WI38 (cell line): ENCODE measurements at regions not wholly inside any gene's neighbourhood (a gene's known extent, or its start where the extent isn't known, plus 50 kb on each side); places are given as distances from the start of the nearest gene placed in this dataset.

Experiments
- H3K4me3 ChIP-seq: 2 replicates; pipeline ENCODE4 v1.5.1; 2011; ENCODE audit warnings: low read depth, mild to moderate bottlenecking, control low read depth, low read length
- CTCF ChIP-seq: IDR thresholded peaks from 2 replicates; pipeline ENCODE4 v1.5.1; 2012; ENCODE audit warnings: low read depth, mild to moderate bottlenecking, control low read depth, low read length

- no peak for TF ChIP-seq CTCF
- no peak overlapping the region for H3K4me3 ChIP-seq
Measured at GRCh38 chr16:59204589-59204988, 470.5 kb upstream of the GOT2 start.

- TF ChIP-seq CTCF, result no peak
- H3K4me3 ChIP-seq, result no peak overlapping the region
Measured at GRCh38 chr16:59202233-59202862, 468.2 kb upstream of the GOT2 start.

- TF ChIP-seq CTCF, result no peak
- H3K4me3 ChIP-seq, result no peak overlapping the region
Measured at GRCh38 chr16:59201821-59202220, 467.7 kb upstream of the GOT2 start.

GRCh38 chr16:59201160-59201559 lies 467.0 kb upstream of the GOT2 start:
- no peak for TF ChIP-seq CTCF
- no peak overlapping the region for H3K4me3 ChIP-seq

GRCh38 chr16:59198487-59198886 lies 464.4 kb upstream of the GOT2 start:
- TF ChIP-seq CTCF, result no peak
- H3K4me3 ChIP-seq, result no peak overlapping the region

GRCh38 chr16:59195242-59195641 lies 461.1 kb upstream of the GOT2 start:
- H3K4me3 ChIP-seq, result no peak overlapping the region
- TF ChIP-seq CTCF, result no peak

- no peak for TF ChIP-seq CTCF
- no peak overlapping the region for H3K4me3 ChIP-seq
Measured at GRCh38 chr16:59193637-59194036, 459.5 kb upstream of the GOT2 start.
